H1 (cell line): ENCODE measurements at regions not wholly inside any gene's neighbourhood (a gene's known extent, or its start where the extent isn't known, plus 50 kb on each side); places are given as distances from the start of the nearest gene placed in this dataset.
"Not testable (repeated sequence)": the region's sequence is repeated elsewhere in the genome, so short reads cannot be mapped to it uniquely, and the experiment has no call there.

Experiments
- CTCF ChIA-PET: fragments of 300-600 bp; sonication (Branson Sonifier 250); formaldehyde crosslinking; loops from one replicate; lab custom pipeline; 2021; ENCODE audit not compliant: partially characterized antibody; lab: Charles Lee
- POLR2A ChIA-PET: fragments of 300-600 bp; sonication (Branson Sonifier 250); formaldehyde crosslinking; loops from one replicate; lab custom pipeline; 2021; ENCODE audit warnings: inconsistent platforms; ENCODE audit not compliant: partially characterized antibody; lab: Charles Lee
- DNase-seq, 2 experiments: peaks; one replicate each; pipeline versions ENCODE4 v3.0.0 to v3.0.0-alpha.2; 2010 to 2022; ENCODE audit warnings: low spot score in 2 of 2, low read depth in 1 of 2, mixed read lengths in 1 of 2
- FAIRE-seq: peaks from 2 replicates; lab custom pipeline; 2011; peaks lifted over from hg19 to GRCh38; lab: Jason Lieb, UNC
- H2AFZ ChIP-seq: 2 replicates; pipeline ENCODE4 v1.8.1; 2012; ENCODE audit warnings: low read length, inconsistent platforms
- H2AK5ac ChIP-seq: 2 replicates; pipeline ENCODE4 v1.6.1; 2013; ENCODE audit warnings: low read depth, low read length
- H2BK120ac ChIP-seq: replicated peaks from 2 replicates; pipeline ENCODE3; 2013; ENCODE audit warnings: low read depth, low read length, inconsistent platforms
- H2BK12ac ChIP-seq: 2 replicates; pipeline ENCODE4 v1.6.1; 2013; ENCODE audit warnings: low read depth, low read length
- H2BK15ac ChIP-seq: 2 replicates; pipeline ENCODE4 v1.6.1; 2013; ENCODE audit warnings: low read length
- H2BK20ac ChIP-seq: 2 replicates; pipeline ENCODE4 v1.6.1; 2013; ENCODE audit warnings: low read length
- H2BK5ac ChIP-seq: 2 replicates; pipeline ENCODE4 v1.6.1; 2013; ENCODE audit warnings: low read depth, low read length
- H3K14ac ChIP-seq: 2 replicates; pipeline ENCODE4 v1.6.1; 2013; ENCODE audit warnings: inconsistent platforms; ENCODE audit not compliant: insufficient read length
- H3K18ac ChIP-seq: 2 replicates; pipeline ENCODE4 v1.6.1; 2013; ENCODE audit warnings: low read length; ENCODE audit errors: extremely low read depth
- H3K23ac ChIP-seq: 2 replicates; pipeline ENCODE4 v1.6.1; 2013; ENCODE audit warnings: inconsistent platforms; ENCODE audit not compliant: insufficient read length
- H3K23me2 ChIP-seq: 2 replicates; pipeline ENCODE4 v1.6.1; 2013; ENCODE audit warnings: low read depth, low read length
- H3K27ac ChIP-seq: 2 replicates; pipeline ENCODE4 v1.6.1; 2011; ENCODE audit warnings: low read depth, low read length, inconsistent platforms
- H3K27me3 ChIP-seq, 4 experiments: replicated peaks in 1 of 4; 1 replicate in 1 of 4; 2 replicates in 3 of 4; pipeline versions ENCODE4 v1.6.1 to v1.8.1; 2011 to 2013; ENCODE audit warnings: low read length in 3 of 4, mild to moderate bottlenecking in 3 of 4, inconsistent platforms in 2 of 4, mixed read lengths in 2 of 4, moderate library complexity in 1 of 4; ENCODE audit not compliant: control insufficient read depth in 3 of 4, insufficient read depth in 3 of 4; ENCODE audit errors: extremely low read depth in 1 of 4
- H3K36me3 ChIP-seq, 4 experiments: 2 replicates each; pipeline versions ENCODE4 v1.6.1 to v1.8.1; 2011 to 2013; ENCODE audit warnings: mild to moderate bottlenecking in 4 of 4, low read length in 3 of 4, moderate library complexity in 2 of 4, control low read depth in 1 of 4, inconsistent platforms in 1 of 4; ENCODE audit not compliant: insufficient read depth in 4 of 4, control insufficient read depth in 2 of 4
- H3K4ac ChIP-seq: replicated peaks from 2 replicates; pipeline ENCODE3; 2013; ENCODE audit warnings: low read length, low read depth, mixed read lengths, inconsistent platforms; ENCODE audit not compliant: insufficient read length
- H3K4me1 ChIP-seq, 4 experiments: replicated peaks in 1 of 4; 1 replicate in 1 of 4; 2 replicates in 3 of 4; pipeline versions ENCODE4 v1.6.1 to v1.8.1; 2011 to 2013; ENCODE audit warnings: low read length in 3 of 4, inconsistent platforms in 2 of 4, mixed read lengths in 1 of 4; ENCODE audit not compliant: insufficient read depth in 4 of 4, control insufficient read depth in 3 of 4
- H3K4me2 ChIP-seq, 2 experiments: 2 replicates each; pipeline versions ENCODE4 v1.6.1 to v1.8.1; 2011 to 2013; ENCODE audit warnings: low read depth in 2 of 2, low read length in 2 of 2, control low read depth in 1 of 2, inconsistent platforms in 1 of 2, mild to moderate bottlenecking in 1 of 2; ENCODE audit not compliant: insufficient read depth in 1 of 2
- H3K4me3 ChIP-seq, 4 experiments: fragments of 200-600, 300-600 bp in 1 of 4; sonication (generic), shearing (Covaris generic), sonication (Bioruptor Twin) in 1 of 4; 2 replicates each; pipeline versions ENCODE4 v1.5.1 to v1.8.1; 2011 to 2016; ENCODE audit warnings: low read length in 4 of 4, low read depth in 3 of 4, control low read depth in 2 of 4, inconsistent platforms in 2 of 4, mild to moderate bottlenecking in 2 of 4, mixed read lengths in 1 of 4, moderate library complexity in 1 of 4; ENCODE audit not compliant: insufficient read depth in 2 of 4; ENCODE audit errors: extremely low read depth in 1 of 4
- H3K56ac ChIP-seq: replicated peaks from 2 replicates; pipeline ENCODE3; 2013; ENCODE audit warnings: low read depth, mild to moderate bottlenecking, mixed read lengths, low read length, inconsistent platforms; ENCODE audit not compliant: insufficient read length
- H3K79me1 ChIP-seq: 2 replicates; pipeline ENCODE4 v1.6.1; 2013; ENCODE audit warnings: low read depth, low read length, control low read depth
- H3K79me2 ChIP-seq, 2 experiments: 2 replicates each; pipeline versions ENCODE4 v1.6.1 to v1.8.1; 2012 to 2013; ENCODE audit warnings: low read length in 2 of 2, mild to moderate bottlenecking in 2 of 2, inconsistent platforms in 1 of 2; ENCODE audit not compliant: insufficient read depth in 2 of 2, control insufficient read depth in 1 of 2
- H3K9ac ChIP-seq, 4 experiments: replicated peaks in 1 of 4; 1 replicate in 1 of 4; 2 replicates in 3 of 4; pipeline versions ENCODE4 v1.6.1 to v1.8.1; 2011 to 2013; ENCODE audit warnings: low read depth in 3 of 4, low read length in 3 of 4, control low read depth in 2 of 4, mild to moderate bottlenecking in 2 of 4, moderate library complexity in 2 of 4, inconsistent platforms in 1 of 4; ENCODE audit errors: extremely low read depth in 1 of 4
- H3K9me3 ChIP-seq, 2 experiments: 2 replicates each; pipeline versions ENCODE4 v1.6.1 to v1.8.1; 2012 to 2013; ENCODE audit warnings: mild to moderate bottlenecking in 2 of 2, moderate library complexity in 2 of 2, control low read depth in 1 of 2, inconsistent platforms in 1 of 2, low read depth in 1 of 2, low read length in 1 of 2, mixed read lengths in 1 of 2; ENCODE audit not compliant: insufficient read depth in 2 of 2
- H4K20me1 ChIP-seq, 2 experiments: replicated peaks in 1 of 2; 2 replicates each; pipeline versions ENCODE3 to v1.8.1; 2011 to 2013; ENCODE audit warnings: inconsistent platforms in 2 of 2, low read length in 2 of 2, mild to moderate bottlenecking in 1 of 2; ENCODE audit not compliant: insufficient read depth in 2 of 2, control insufficient read depth in 1 of 2
- H4K5ac ChIP-seq: 2 replicates; pipeline ENCODE4 v1.6.1; 2013; ENCODE audit warnings: low read length, low read depth, mixed read lengths, inconsistent platforms; ENCODE audit not compliant: insufficient read length
- H4K8ac ChIP-seq: 2 replicates; pipeline ENCODE4 v1.8.0; 2013; ENCODE audit warnings: mild to moderate bottlenecking, moderate library complexity, low read length, inconsistent platforms; ENCODE audit not compliant: insufficient read depth; ENCODE audit errors: extremely low read depth
- H4K91ac ChIP-seq: replicated peaks from 2 replicates; pipeline ENCODE3; 2013; ENCODE audit warnings: low read length, mixed read lengths, inconsistent platforms; ENCODE audit not compliant: insufficient read length
- WGBS, 2 experiments: shearing (Covaris generic) in 1 of 2; methylation state at CpG; one replicate each; pipeline versions ENCODE4 v1.1.6 to v1.1.7; 2013 to 2015; ENCODE audit warnings: low lambda C conversion rate in 2 of 2, mixed read lengths in 2 of 2, inconsistent platforms in 1 of 2, low coverage in 1 of 2, missing lambda C conversion rate in 1 of 2; ENCODE audit not compliant: insufficient replicate concordance in 2 of 2, insufficient coverage in 1 of 2, insufficient read length in 1 of 2; ENCODE audit errors: extremely low coverage in 1 of 2, missing lambda C conversion rate in 1 of 2; 5-methylcytosine and 5-hydroxymethylcytosine counted together

DNA sequence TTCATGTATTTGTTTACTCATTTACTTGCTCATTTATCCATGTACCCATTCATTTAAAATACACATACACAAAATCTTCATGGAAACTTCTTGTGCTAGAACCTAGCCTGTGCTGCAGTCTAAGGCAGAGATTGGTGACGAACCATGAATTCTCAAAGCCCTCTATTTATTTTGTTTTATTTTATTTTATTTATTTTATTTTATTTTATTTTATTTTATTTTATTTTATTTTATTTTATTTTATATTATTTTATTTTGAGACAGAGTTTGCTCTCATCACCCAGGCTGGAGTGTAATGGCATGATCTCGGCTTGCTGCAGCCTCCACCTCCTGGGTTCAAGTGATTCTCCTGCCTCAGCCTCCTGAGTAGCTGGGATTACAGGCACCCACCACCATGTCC, 334.9 kb upstream of the PAPPA start:
- DNase-seq, H3K18ac ChIP-seq, H2BK120ac ChIP-seq, H3K4me3 ChIP-seq, H2BK5ac ChIP-seq, POLR2A ChIA-PET, H3K4me1 ChIP-seq, H3K36me3 ChIP-seq, H2BK20ac ChIP-seq, H3K4me2 ChIP-seq, H3K9ac ChIP-seq, H4K20me1 ChIP-seq, FAIRE-seq, H2BK15ac ChIP-seq, H3K14ac ChIP-seq, H3K27me3 ChIP-seq, H3K23me2 ChIP-seq, H3K9me3 ChIP-seq, H4K8ac ChIP-seq, H3K79me1 ChIP-seq, H2AFZ ChIP-seq, H2AK5ac ChIP-seq, H3K79me2 ChIP-seq, H3K23ac ChIP-seq, H4K5ac ChIP-seq, H2BK12ac ChIP-seq, H3K4ac ChIP-seq, H4K91ac ChIP-seq, CTCF ChIA-PET, H3K56ac ChIP-seq, H3K27ac ChIP-seq: not testable (repeated sequence)
- whole genome bisulfite sequencing, 2 experiments: 100% methylated on average over 2 of the region's 2 CpGs; no CpG with 5 or more reads in 1 of the 2 experiments
